GM08714 (cell line): ENCODE measurements at regions not wholly inside any gene's neighbourhood (a gene's known extent, or its start where the extent isn't known, plus 50 kb on each side); places are given as distances from the start of the nearest gene placed in this dataset.

Experiments used
- H3K4me3 ChIP-seq: fragments of 200-500 bp; sonication (Bioruptor generic); 2 replicates; pipeline ENCODE4 v1.5.1; 2014; ENCODE audit warnings: mild to moderate bottlenecking, low read length, inconsistent platforms
- ZNF274 ChIP-seq: IDR thresholded peaks from 2 replicates; pipeline ENCODE4 v1.6.1; 2012; ENCODE audit warnings: mild to moderate bottlenecking, low read depth, low read length

DNA sequence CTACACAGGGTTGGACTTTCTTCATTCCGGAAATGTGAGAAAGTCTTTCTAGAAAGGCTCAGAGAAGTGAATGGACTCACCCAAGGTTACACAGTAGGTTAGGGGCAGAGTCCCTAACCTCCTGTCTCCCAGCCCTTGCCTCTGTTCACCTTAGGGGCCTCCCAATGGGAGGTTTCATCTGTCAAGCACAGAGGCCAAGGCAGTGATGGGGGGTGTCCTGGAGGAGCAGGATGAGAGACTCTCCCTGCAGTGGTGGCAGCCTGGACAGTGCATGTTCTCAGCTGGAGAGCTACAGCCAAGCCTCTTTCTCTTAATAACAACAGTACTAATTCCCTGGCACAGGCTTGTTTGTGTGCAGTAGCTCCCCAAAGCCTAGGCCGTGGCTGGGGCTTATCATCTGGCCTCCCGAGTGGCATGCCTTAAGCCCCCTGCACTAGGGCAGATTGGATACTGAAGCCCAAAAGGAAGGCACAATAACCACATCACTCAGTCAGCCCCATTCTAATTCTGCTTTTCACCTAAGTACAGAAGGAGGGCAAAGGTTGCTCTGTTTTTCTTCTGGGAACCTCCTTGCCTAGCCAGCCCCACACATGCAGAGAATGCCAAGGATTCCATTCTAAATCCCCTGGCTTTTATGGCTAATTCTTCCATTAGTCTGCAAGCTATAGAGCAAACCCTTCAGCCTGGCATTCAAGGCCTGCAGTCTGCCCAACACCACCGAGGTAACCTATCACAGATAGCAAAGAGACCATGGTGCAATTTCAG lies 50.2 kb upstream of the XPA start:
- TF ChIP-seq ZNF274 = no peak
- no peak overlapping the region for H3K4me3 ChIP-seq

DNA sequence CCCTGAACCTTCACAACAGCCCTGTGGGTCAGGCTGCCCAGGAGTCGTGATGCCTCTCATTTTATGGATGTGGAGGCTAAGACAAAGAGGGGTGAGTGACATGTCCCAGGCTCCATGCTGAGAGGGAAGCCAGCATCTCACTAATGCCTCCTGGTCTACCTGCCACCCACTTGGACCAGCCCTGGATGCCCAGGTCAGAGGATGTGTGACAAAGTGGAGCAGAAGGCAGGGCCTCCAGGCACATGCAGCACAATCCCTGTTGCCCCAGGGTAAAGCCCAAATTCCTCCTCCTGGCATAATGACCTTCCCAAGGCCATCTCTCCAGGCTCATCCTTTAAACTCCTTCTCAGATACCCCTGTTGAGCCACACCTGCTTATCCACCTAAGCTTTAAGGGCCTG lies 51.4 kb upstream of the XPA start:
- no peak for TF ChIP-seq ZNF274
- H3K4me3 ChIP-seq = no peak overlapping the region

DNA sequence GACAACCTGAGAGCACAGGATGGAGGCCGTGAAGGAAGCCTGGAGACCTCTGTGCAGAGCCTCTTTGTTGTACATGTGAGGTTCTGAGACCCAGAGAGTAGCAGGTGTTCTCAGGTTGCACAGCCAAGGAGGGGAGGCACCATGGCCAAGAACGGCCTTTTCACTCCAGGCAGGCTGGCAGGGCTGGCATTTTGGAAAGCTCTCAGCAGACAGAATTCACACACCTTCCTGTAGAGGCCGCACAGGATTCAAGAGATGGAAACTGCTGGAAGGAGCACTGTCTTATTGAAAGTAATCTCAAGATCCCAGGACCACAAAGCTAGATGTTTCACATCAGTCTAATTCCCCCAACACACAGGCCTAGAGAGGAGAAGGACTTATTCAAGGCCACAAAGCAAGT lies 52.8 kb upstream of the XPA start:
- no peak overlapping the region for H3K4me3 ChIP-seq
- TF ChIP-seq ZNF274 = no peak

DNA sequence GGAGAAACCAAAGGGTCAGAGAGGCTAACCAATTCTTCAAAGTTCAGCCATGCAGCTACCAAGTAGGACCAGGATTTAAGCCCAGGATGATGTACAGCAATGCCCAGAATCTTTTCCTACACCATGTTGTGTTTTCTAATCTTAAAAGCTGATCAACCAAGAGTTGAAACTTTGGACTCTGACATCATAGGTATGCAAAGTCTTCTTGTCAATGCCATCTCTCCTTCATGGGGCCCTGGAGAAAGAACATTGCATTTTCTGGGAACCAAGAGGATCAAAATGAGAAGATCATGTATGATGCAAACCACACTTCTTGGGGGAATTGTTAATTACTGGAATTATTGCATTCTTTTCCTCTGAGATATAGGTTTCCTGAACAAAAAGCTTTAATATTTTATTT lies 54.4 kb upstream of the XPA start:
- no peak for TF ChIP-seq ZNF274
- H3K4me3 ChIP-seq = no peak overlapping the region

DNA sequence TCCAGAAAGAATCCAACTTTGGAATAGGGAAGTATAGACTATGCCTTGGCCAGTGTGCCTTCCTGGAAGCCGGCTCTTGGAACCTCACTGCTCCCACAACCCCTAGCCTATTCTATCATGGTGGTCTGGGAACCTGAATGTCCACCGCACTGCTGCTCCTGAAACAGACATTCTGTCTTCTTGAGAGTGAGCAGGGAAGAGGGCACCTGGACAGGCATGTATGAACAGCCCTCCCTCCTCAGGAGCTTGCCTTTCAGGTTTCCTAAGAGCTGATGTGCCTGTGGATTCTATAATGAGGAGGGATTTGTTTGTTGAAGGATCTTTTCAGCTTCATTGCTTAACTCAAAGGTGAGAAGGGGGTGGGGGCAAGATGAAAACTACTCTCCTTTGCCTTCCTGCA lies 55.1 kb upstream of the XPA start:
- TF ChIP-seq ZNF274 = no peak
- H3K4me3 ChIP-seq = no peak overlapping the region

DNA sequence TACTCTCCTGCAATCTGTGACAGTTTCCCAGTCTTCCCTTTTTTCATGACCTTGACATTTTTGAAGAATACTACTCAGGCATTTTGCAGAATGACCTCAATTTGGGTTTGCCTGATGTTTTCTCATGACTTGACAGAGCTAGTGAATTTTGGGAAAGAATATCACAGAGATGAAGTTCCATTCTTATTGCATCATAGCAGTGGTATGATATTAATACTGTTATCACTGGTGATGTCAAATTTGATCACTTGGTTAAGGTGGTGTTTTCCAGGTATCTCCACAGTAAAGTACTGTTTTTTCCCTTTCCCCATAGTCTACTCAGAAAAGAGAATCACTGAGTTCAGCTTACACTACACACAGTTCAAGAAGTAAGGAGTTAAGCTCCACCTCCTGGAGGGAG lies 56.2 kb upstream of the XPA start:
- H3K4me3 ChIP-seq = no peak overlapping the region
- TF ChIP-seq ZNF274 = no peak

DNA sequence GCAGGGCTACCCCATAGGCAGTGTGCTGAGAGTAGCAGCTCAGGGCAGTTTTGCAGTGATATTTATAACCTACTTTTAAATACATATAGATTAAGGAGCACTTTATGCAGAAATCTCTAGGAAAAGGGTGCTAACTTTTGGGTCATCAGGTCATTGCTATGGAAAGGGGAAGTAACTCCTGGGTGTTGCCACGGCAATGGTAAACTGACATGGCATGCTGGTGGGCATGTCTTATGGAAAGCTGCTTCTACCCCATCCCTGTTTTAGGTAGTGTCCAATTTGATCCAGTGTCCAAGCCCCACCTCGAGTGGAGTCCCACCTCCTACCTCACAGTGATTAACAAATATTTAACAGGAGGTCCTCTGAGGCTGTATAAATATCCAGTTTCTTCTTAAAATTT lies 56.8 kb upstream of the XPA start:
- H3K4me3 ChIP-seq = no peak overlapping the region
- TF ChIP-seq ZNF274 = no peak

DNA sequence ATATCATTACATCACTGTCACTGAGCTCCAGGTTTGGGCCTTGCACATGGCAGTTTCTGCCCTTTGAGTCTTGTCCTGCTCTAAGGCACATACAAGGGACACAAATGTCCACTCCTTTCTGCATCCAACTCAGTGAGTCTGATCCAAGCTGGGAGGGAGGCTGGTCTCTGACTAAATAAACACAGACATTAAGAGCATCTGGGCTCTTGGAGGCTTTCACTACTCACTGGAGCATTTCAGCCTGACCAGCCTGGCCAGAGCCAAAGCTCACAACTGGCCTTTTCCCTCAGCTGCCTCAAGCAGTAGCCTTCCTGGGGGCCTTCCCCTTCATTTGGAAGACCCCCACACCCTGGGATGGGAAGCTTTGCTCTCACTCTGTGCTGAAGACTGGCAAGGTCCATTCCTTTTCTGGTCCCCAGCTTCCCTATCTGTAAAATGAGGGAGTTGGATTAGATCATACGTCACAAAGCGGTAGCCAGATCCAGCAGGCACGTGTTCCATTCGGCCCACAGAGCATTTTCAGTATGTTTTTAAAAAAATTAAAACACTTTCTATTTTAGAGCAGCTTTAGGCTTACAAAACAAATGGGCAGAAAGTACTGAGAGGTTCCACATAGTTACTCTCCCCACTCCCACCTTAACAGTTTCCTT lies 58.6 kb upstream of the XPA start:
- H3K4me3 ChIP-seq = no peak overlapping the region
- TF ChIP-seq ZNF274 = no peak

DNA sequence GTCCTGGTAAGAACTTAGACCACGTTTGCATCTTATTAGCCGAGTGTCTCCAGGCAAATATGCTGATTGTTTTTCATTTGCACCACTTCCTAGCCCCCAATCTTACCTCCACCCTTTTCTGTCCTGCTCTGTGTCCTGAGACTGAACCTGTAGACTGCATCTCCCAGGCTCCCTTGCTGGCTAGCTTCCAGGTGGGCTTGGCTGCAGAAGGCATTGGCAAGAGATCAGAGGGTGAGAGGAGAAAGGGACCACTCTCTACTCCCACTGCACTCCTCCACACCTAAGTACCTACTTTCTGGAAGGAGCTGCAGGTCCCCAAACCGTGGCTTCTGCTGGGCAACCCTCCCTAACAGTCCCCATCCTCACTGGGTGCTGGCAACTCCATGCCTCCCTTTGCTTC lies 59.9 kb upstream of the XPA start:
- no peak overlapping the region for H3K4me3 ChIP-seq
- no peak for TF ChIP-seq ZNF274

DNA sequence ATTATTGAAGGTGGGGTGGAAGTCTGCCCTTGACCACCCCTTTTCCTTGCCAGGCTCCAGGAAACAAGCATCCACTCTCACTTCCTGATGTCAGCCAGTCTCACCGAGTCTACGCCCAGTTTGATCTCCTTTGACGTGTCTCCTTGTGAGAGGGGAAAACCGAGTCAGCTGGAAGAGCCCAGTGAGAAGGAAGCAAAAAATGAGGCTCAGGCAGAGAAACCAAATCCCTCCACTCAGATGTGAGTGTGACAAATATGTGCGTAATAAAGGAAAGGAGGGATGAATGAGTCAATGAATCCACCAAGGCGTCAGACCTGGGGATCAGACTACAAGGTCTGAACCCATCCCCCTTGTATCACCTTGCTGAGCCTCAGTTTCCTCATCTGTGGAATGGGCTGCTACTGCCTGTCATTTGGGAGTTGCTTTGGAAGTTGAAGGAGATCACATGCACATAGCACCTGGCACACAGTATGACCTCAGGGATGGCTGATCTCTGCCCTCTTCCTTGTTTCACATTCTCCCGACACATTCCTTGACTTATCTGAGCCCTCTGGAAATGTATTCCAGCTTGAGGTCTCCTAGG lies 61.3 kb upstream of the XPA start:
- no peak overlapping the region for H3K4me3 ChIP-seq
- TF ChIP-seq ZNF274 = no peak

DNA sequence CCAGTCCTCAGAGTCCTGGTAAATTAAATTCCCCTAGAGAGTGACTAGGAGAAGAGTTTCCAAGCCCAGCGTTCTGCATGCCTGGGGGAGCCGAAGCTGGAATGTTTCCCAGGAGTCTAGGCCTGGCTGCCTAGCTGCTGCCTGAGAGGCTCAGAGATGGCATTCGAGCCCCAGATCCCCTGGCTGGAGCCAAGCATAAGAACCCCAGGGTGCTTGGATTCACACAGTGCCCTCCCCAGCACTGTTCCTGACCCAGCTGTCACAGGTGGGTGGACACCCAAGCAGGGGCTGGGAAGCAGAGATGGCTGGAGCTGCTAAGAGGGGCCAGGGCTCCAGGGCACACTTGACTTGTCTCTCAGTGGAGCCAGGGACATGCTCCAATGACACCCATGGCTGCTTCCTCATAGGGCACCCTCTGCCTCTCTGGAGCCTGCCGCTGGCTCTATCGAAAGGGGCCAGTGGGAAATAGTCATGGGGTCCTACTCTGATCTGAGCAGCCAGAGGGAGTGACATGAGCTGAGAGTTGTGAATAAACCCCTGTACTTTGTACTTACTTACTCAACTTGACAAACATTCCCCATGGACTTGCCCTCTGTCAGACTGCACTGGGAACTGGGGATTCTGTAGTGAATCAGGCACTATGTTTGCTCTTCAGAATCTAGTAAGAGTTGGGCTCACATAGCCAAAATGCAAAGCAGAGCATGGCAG lies 62.6 kb upstream of the XPA start:
- no peak overlapping the region for H3K4me3 ChIP-seq
- TF ChIP-seq ZNF274 = no peak

DNA sequence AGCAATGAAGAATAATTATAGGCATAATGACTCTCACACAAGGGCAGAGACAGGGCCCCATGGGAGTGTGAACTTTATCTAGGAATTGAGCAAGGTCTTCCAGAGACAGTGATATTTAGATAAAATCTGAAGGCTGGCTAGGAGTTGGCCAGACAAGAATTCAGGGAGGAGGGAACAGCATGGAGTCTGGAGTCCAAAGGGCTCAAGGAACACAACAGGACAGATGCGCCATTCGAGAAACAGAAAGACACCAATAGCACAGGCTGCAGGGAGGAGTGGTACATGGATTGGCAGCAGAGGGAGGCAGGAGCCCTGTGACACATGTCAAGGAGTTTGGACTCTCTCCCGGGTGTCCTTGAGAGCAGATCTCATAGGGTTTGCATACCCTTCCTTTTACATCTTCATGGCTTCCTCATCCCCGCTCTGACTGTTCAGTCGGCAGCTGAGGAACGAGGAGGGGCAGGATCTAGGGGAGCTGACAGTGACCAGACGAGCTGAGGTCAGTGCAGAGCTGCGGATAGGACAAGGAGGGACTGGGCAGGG lies 64.0 kb upstream of the XPA start:
- TF ChIP-seq ZNF274 = no peak

DNA sequence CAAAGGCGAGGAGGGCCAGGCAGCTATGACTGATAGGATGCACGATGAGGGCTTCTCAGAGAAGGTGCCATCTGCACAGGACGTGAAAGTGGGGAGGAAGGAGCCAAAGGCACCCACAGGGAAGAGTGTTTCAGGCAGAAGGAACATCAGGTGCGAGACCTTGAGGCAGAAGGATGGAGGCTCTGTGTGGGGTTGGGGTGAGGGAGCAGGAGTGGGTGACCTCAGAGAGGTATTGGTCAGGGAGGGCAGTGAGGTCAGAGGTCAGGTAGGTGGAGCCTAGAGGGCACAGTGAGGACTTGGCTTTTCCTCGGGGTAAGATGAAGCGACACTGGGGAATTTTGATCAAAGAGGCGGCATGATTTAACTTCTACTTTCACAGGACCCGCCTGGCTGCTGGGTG lies 64.7 kb upstream of the XPA start:
- TF ChIP-seq ZNF274 = no peak
- no peak overlapping the region for H3K4me3 ChIP-seq

More for the DNA sequence above, 64.0 kb upstream of the XPA start:
- H3K4me3 ChIP-seq = no peak overlapping the region

DNA sequence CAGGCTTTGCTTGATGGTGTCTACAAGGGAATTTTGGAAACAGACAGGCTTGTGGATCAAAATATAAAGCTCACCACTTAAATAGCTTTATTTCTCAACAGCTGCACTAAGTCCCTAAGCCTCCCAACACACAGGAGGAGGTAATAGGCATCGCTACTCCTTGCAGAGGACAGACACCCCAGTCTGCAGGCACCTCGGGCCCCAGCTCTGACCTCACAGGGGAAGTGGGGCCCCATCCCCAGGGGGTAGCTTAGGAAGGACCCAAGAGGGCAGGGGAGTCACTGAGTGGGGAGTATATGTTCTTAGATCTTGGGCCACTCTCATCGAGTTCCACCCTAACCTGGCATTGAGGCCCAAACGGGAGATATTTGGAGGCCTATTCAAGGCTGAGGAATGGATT lies 66.7 kb upstream of the XPA start:
- no peak for TF ChIP-seq ZNF274

DNA sequence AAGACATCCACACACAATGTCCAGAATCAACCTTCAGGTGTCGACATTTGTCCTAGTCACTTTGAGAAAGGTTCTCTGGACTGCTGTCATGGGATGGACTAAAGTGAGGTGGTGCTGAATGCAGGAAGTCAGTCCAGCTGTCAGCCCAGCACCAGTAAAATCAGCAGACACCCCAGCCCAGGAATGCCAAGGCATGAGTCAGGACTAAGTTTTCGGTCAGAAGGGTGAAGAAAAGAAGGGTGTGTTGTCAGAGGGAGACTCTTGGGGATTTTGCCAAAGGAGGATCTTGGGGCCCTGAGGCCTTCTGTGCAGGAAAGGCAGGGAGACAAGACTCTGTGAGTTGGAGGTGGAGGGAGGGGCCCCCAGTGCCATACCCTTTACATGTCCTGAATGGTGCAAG lies 69.0 kb upstream of the XPA start:
- no peak overlapping the region for H3K4me3 ChIP-seq
- no peak for TF ChIP-seq ZNF274

More for the DNA sequence above, 66.7 kb upstream of the XPA start:
- no peak overlapping the region for H3K4me3 ChIP-seq

DNA sequence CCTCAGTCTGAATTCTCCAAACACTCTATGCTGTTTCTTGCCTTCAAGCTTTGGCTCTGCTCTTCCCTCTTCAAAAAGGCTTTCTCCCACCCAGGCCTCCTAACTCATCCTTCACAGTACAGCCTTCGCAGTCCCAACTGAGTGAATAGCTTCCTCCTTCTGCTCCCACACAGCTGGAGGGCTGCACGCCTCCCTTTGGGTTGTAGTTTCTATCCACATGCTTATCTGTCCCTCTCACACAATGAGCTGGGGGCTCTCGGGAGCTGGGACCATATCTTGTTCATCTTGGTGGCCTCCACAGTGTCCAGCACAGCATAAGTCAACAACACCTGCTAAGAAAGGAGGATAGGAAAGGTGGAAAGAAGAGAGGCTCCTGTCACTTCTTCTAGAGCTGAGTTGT lies 69.5 kb upstream of the XPA start:
- H3K4me3 ChIP-seq = no peak overlapping the region
- no peak for TF ChIP-seq ZNF274
